ENCODE measurements at regions not wholly inside any gene's neighbourhood (a gene's known extent, or its start where the extent isn't known, plus 50 kb on each side); places are given as distances from the start of the nearest gene placed in this dataset.

- H3K9me3 ChIP-seq = no peaks in the 10 kb centered on the region
- H3K27me3 ChIP-seq = no peaks in the 10 kb centered on the region
- H3K36me3 ChIP-seq = no peaks in the 10 kb centered on the region
- H3K4me1 ChIP-seq = peaks cover 0 to 19% (median 2%) of the 10 kb centered on the region in 3 donors
- intact Hi-C loops (cut with DNase I) = no loop called here
- no peak for DNase-seq
- no peak overlapping the region for H3K27ac ChIP-seq
- TF ChIP-seq POLR2A (IDR thresholded peaks at IDR 0.05) (no peak), CTCF (IDR thresholded peaks at IDR 0.05) (no peak)
- no peak overlapping the region for H3K4me3 ChIP-seq
Observed at GRCh38 chr6:134525190-134525868, 207.4 kb upstream of the SGK1 start.

- H3K27ac ChIP-seq = no peak overlapping the region
- no peak for DNase-seq
- intact Hi-C loops (cut with DNase I) = no loop called here
- no peak overlapping the region for H3K4me3 ChIP-seq
- H3K36me3 ChIP-seq = no peaks in the 10 kb centered on the region
- TF ChIP-seq CTCF (IDR thresholded peaks at IDR 0.05) (no peak), POLR2A (IDR thresholded peaks at IDR 0.05) (no peak)
- H3K9me3 ChIP-seq = no peaks in the 10 kb centered on the region
- no peaks in the 10 kb centered on the region for H3K27me3 ChIP-seq
- H3K4me1 ChIP-seq = peaks cover 0 to 28% (median 4%) of the 10 kb centered on the region in 3 donors
- 33 to 36% methylated on average over 1 of the region's 1 CpG for whole genome bisulfite sequencing, 2 donors
Observed at GRCh38 chr6:134523903-134524650, 206.2 kb upstream of the SGK1 start.

- Histone ChIP-seq H3K27me3 (no peaks in the 10 kb centered on the region), H3K27ac (no peak overlapping the region), H3K4me1 (peaks cover 0 to 32% (median 4%) of the 10 kb centered on the region in 3 donors), H3K36me3 (no peaks in the 10 kb centered on the region), H3K4me3 (no peak overlapping the region), H3K9me3 (no peaks in the 10 kb centered on the region)
- WGBS, 2 donors = 100% methylated on average over 1 of the region's 1 CpG
- intact Hi-C loops (cut with DNase I) = no loop called here
- no peak for DNase-seq
- TF ChIP-seq POLR2A (IDR thresholded peaks at IDR 0.05) (no peak), CTCF (IDR thresholded peaks at IDR 0.05) (no peak)
Observed at GRCh38 chr6:134523051-134523450, 205.1 kb upstream of the SGK1 start.

- DNase-seq = no peak
- Histone ChIP-seq H3K27ac (peak overlapping the region in 1 of 4 donors; percentile 29), H3K36me3 (no peaks in the 10 kb centered on the region), H3K4me1 (peaks cover 6 to 44% (median 19%) of the 10 kb centered on the region in 3 donors), H3K4me3 (no peak overlapping the region), H3K9me3 (no peaks in the 10 kb centered on the region), H3K27me3 (no peaks in the 10 kb centered on the region)
- intact Hi-C loops (cut with DNase I) = no loop called here
- 72 to 76% methylated on average over 3 of the region's 3 CpGs for WGBS, 2 donors
- TF ChIP-seq CTCF (IDR thresholded peaks at IDR 0.05) = no peak
- TF ChIP-seq POLR2A (IDR thresholded peaks at IDR 0.05) = no peak
Observed at GRCh38 chr6:134521116-134521501, 203.2 kb upstream of the SGK1 start.
